PC-3 (cell line): ENCODE measurements at regions not wholly inside any gene's neighbourhood (a gene's known extent, or its start where the extent isn't known, plus 50 kb on each side); places are given as distances from the start of the nearest gene placed in this dataset.

Experiments
- ATAC-seq: fragments of 200-7000 bp; cut with Tn5 transposase; 2 replicates; pipeline ENCODE4 v1.9.1; 2020; ENCODE audit warnings: mild to moderate bottlenecking, moderate library complexity
- BruUV-seq: library from RNA; stranded (reverse); fragments of 400-500 nt; replicated peaks from 2 replicates; lab custom pipeline; 2021; lab: Mats Ljungman, UMichigan
- CTCF ChIA-PET: fragments of 300-600 bp; sonication (Branson Sonifier 250); formaldehyde crosslinking; loops from one replicate; lab custom pipeline; 2022; ENCODE audit warnings: antibody characterized with exemption; lab: Charles Lee
- POLR2A ChIA-PET: fragments of 300-600 bp; sonication (Branson Sonifier 250); formaldehyde crosslinking; loops from one replicate; lab custom pipeline; 2022; ENCODE audit warnings: antibody characterized with exemption; ENCODE audit not compliant: unreplicated experiment; lab: Charles Lee
- DNase-seq: peaks from one replicate; pipeline ENCODE4 v3.0.0-alpha.2; 2015
- H2AFZ ChIP-seq: fragments of 300-600 bp; sonication (generic); 2 replicates; pipeline ENCODE4 v1.6.0; 2016; ENCODE audit warnings: antibody characterized with exemption, low read length
- H3F3A ChIP-seq: fragments of 300-600 bp; sonication (generic); one replicate; pipeline ENCODE4 v1.6.0; 2017; ENCODE audit warnings: antibody characterized with exemption, low read length, control low read depth, mild to moderate bottlenecking; ENCODE audit not compliant: unreplicated experiment
- H3K27ac ChIP-seq: fragments of 300-600 bp; sonication (generic); 2 replicates; pipeline ENCODE4 v1.5.1; 2016; ENCODE audit warnings: mild to moderate bottlenecking, low read length
- H3K27me3 ChIP-seq: fragments of 300-600 bp; sonication (generic); 2 replicates; pipeline ENCODE4 v1.6.1; 2016; ENCODE audit warnings: low read length, mixed read lengths
- H3K36me3 ChIP-seq: fragments of 300-600 bp; sonication (generic); 2 replicates; pipeline ENCODE4 v1.6.1; 2016; ENCODE audit warnings: low read depth, mixed run types, low read length, mixed read lengths
- H3K4me1 ChIP-seq: fragments of 300-600 bp; sonication (generic); 2 replicates; pipeline ENCODE4 v1.5.1; 2016; ENCODE audit warnings: low read length; ENCODE audit not compliant: insufficient read depth
- H3K4me2 ChIP-seq: fragments of 300-600 bp; sonication (generic); 2 replicates; pipeline ENCODE4 v1.6.0; 2016; ENCODE audit warnings: low read length
- H3K4me3 ChIP-seq: fragments of 300-600 bp; sonication (generic); 2 replicates; pipeline ENCODE4 v1.5.1; 2016; ENCODE audit warnings: mild to moderate bottlenecking, low read length, mixed read lengths
- H3K79me2 ChIP-seq: fragments of 300-600 bp; sonication (generic); 2 replicates; pipeline ENCODE4 v1.6.1; 2017; ENCODE audit warnings: low read length, mixed read lengths
- H3K9ac ChIP-seq: fragments of 300-600 bp; sonication (generic); 2 replicates; pipeline ENCODE4 v1.6.0; 2016; ENCODE audit warnings: mild to moderate bottlenecking, low read length
- H3K9me2 ChIP-seq: fragments of 300-600 bp; sonication (generic); replicated peaks from 2 replicates; pipeline ENCODE4 v1.6.1; 2016; ENCODE audit warnings: mixed run types, low read length, mixed read lengths
- H3K9me3 ChIP-seq: fragments of 300-600 bp; sonication (generic); 2 replicates; pipeline ENCODE4 v1.6.1; 2016; ENCODE audit warnings: low read length, mixed read lengths
- H4K20me1 ChIP-seq: fragments of 300-600 bp; sonication (generic); 2 replicates; pipeline ENCODE4 v1.6.1; 2016; ENCODE audit warnings: low read length, mixed read lengths
- EZH2 ChIP-seq: fragments of 300-600 bp; sonication (generic); IDR thresholded peaks from one replicate; pipeline ENCODE4 v1.6.1; 2017; ENCODE audit warnings: antibody characterized with exemption, mild to moderate bottlenecking, low read length; ENCODE audit not compliant: unreplicated experiment
- EZH2phosphoT487 ChIP-seq: fragments of 300-600 bp; sonication (generic); IDR thresholded peaks from 2 replicates; pipeline ENCODE4 v1.6.1; 2018; ENCODE audit warnings: mild to moderate bottlenecking, antibody characterized with exemption, low read length, borderline replicate concordance
- intact Hi-C: fragments of 100-400 bp; cut with micrococcal nuclease; formaldehyde crosslinking; loops from 2 replicates; pipeline ENCODE4 v1.9.0; 2023
- TF ChIP-seq, protein P1 (sequence below): fragments of 300-600 bp; sonication (generic); conservative IDR thresholded peaks from 2 replicates; pipeline ENCODE4 v1.5.1; 2017; ENCODE audit warnings: antibody characterized with exemption, low read depth, mild to moderate bottlenecking, low read length

DNA sequence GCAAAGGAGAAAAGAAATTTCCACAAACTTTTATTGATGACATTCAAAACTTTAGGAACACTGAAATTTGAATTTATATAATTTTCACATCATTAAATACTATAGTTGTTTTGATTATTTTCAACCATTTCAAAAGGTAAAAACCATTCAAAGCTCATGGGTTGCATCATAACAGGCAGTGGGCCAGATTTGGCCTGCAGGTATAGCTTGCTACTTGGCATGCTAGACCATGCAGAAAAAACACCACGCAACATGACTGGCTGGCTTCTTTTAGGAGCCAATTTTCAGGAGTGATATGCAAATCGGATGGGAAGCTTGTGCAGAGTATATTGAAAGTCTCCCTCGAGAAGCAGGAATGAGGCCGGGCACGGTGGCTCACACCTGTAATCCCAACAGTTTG, 144.8 kb downstream of the GLUL start:
- no peaks in the 10 kb centered on the region for H3K27me3 ChIP-seq
- H2AFZ ChIP-seq = no peak overlapping the region
- no peak overlapping the region for H3K4me3 ChIP-seq
- no peaks in the 10 kb centered on the region for H3K79me2 ChIP-seq
- peaks cover 4% of the 10 kb centered on the region; the same call in 1 of the 2 replicates for H3K4me1 ChIP-seq
- H4K20me1 ChIP-seq = no peaks in the 10 kb centered on the region
- no TSS peak for BruUV-seq
- POLR2A ChIA-PET = no interaction called here
- H3K9me3 ChIP-seq = no peaks in the 10 kb centered on the region
- no peak overlapping the region for H3K27ac ChIP-seq
- intact Hi-C loops = no loop called here
- no peak overlapping the region for H3K9ac ChIP-seq
- ATAC-seq (no peak), DNase-seq (no peak)
- H3K9me2 ChIP-seq = no peaks in the 10 kb centered on the region
- H3K36me3 ChIP-seq = no peaks in the 10 kb centered on the region
- TF ChIP-seq EZH2phosphoT487 (no peak), EZH2 (no peak)
- TF ChIP-seq, protein P1, sequence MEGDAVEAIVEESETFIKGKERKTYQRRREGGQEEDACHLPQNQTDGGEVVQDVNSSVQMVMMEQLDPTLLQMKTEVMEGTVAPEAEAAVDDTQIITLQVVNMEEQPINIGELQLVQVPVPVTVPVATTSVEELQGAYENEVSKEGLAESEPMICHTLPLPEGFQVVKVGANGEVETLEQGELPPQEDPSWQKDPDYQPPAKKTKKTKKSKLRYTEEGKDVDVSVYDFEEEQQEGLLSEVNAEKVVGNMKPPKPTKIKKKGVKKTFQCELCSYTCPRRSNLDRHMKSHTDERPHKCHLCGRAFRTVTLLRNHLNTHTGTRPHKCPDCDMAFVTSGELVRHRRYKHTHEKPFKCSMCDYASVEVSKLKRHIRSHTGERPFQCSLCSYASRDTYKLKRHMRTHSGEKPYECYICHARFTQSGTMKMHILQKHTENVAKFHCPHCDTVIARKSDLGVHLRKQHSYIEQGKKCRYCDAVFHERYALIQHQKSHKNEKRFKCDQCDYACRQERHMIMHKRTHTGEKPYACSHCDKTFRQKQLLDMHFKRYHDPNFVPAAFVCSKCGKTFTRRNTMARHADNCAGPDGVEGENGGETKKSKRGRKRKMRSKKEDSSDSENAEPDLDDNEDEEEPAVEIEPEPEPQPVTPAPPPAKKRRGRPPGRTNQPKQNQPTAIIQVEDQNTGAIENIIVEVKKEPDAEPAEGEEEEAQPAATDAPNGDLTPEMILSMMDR = no peak
- H3F3A ChIP-seq = no peaks in the 10 kb centered on the region
- CTCF ChIA-PET = no interaction called here
- H3K4me2 ChIP-seq = no peak overlapping the region

DNA sequence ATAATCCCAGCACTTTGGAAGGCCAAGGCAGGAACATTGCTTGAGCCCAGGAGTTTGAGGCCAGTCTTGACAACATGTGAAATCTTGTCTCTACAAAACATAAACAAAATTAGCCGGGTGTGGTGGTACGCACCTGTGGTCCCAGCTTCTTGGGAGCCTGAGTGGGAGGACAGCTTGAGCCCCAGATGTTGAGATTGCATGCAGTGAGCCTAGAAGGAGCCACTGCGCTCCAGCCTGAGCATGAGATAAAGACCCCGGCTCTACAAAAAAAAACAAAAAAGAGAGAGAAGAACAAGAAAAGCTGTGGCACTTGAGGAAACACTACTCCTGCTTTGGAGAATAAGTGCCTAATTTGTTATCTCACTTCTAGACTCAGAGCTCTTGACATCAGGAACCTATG, 146.6 kb downstream of the GLUL start:
- Histone ChIP-seq H3K79me2 (no peaks in the 10 kb centered on the region), H3K4me2 (no peak overlapping the region), H3F3A (no peaks in the 10 kb centered on the region), H3K4me3 (no peak overlapping the region), H3K9ac (no peak overlapping the region), H3K9me3 (no peaks in the 10 kb centered on the region), H3K9me2 (no peaks in the 10 kb centered on the region), H3K27ac (no peak overlapping the region), H3K4me1 (peaks cover 4% of the 10 kb centered on the region; the same call in 1 of the 2 replicates), H4K20me1 (no peaks in the 10 kb centered on the region), H3K36me3 (no peaks in the 10 kb centered on the region), H2AFZ (no peak overlapping the region), H3K27me3 (no peaks in the 10 kb centered on the region)
- intact Hi-C loops = no loop called here
- BruUV-seq = no TSS peak
- DNase-seq (no peak), ATAC-seq (no peak)
- ChIA-PET CTCF (no interaction called here), POLR2A (no interaction called here)
- TF ChIP-seq EZH2phosphoT487 (no peak), EZH2 (no peak)
- TF ChIP-seq, protein P1 = no peak

DNA sequence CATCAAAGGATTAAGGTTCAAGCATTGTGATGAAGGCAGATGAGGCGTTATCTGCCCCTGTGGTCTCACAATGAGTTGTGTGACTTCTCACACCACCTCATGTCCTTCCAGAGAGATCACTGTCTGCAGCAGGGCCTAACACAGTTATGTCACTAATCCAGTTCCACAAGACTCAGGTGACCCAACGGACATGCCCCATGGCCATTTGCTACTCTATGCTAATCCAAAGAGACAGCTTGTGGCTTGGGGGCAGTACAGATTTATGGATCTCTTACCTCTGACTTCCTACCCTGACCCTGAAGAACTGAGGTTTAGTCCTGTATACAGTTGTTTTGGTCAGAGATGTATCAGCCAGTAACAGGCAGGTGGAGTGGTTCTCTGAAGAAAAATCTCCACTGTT, 147.1 kb downstream of the GLUL start:
- BruUV-seq = no TSS peak
- no peaks in the 10 kb centered on the region for H3K79me2 ChIP-seq
- peaks cover 4% of the 10 kb centered on the region; the same call in 1 of the 2 replicates for H3K4me1 ChIP-seq
- H2AFZ ChIP-seq = no peak overlapping the region
- CTCF ChIA-PET = no interaction called here
- no peak overlapping the region for H3K27ac ChIP-seq
- DNase-seq (no peak), ATAC-seq (no peak)
- H3K9ac ChIP-seq = no peak overlapping the region
- intact Hi-C loops = no loop called here
- POLR2A ChIA-PET = no interaction called here
- H3K36me3 ChIP-seq = no peaks in the 10 kb centered on the region
- H3K9me3 ChIP-seq = no peaks in the 10 kb centered on the region
- no peak overlapping the region for H3K4me3 ChIP-seq
- no peaks in the 10 kb centered on the region for H3K27me3 ChIP-seq
- no peaks in the 10 kb centered on the region for H3F3A ChIP-seq
- no peaks in the 10 kb centered on the region for H4K20me1 ChIP-seq
- no peaks in the 10 kb centered on the region for H3K9me2 ChIP-seq
- H3K4me2 ChIP-seq = no peak overlapping the region
- TF ChIP-seq, protein P1 = no peak
- no peak for TF ChIP-seq EZH2phosphoT487
- no peak for TF ChIP-seq EZH2
